ENCODE measurements at regions not wholly inside any gene's neighbourhood (a gene's known extent, or its start where the extent isn't known, plus 50 kb on each side); places are given as distances from the start of the nearest gene placed in this dataset.
"Not testable (repeated sequence)": the region's sequence is repeated elsewhere in the genome, so short reads cannot be mapped to it uniquely, and the experiment has no call there.

GRCh38 chr6:978937-979685 is 286.2 kb upstream of the EXOC2 start:
- DNase-seq: no peak

- DNase-seq: not testable (repeated sequence)
Observed at GRCh38 chr6:977226-977625, 284.3 kb upstream of the EXOC2 start.

DNA sequence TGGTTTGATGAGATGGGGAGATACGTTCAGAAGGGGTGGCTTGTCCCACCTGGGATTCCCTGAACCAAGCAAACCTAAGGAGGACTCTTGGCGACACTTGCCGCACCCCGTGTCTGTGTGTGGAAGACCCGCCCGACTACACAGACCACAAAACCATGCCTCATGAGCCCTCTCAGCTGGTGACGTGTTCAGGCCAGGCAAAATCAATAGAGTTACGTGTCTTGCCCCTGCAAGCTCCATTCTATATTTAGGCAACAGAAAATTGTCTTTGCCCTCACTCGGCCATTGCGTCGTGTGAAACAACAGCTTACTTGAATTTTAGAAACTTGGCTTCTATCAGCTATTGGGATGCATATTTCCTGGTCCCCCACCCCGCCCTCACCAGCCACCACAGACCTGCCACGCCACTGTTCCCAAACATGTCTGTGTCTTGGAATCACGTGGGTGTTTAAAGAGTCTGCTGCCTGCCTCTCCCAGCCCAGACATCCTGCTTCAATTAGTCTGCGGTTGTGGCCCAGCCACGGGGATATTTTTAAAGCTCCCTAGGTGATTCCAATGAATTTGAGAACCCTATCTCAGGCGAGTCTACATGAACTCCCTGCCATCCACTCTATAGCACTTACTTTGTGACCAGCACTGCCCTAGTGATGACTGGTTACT is 279.2 kb upstream of the EXOC2 start:
- no peak for DNase-seq

- no peak for DNase-seq
Observed at GRCh38 chr6:968791-969190, 275.9 kb upstream of the EXOC2 start.

GRCh38 chr6:967701-968100 is 274.8 kb upstream of the EXOC2 start:
- DNase-seq: no peak

- no peak for DNase-seq
Observed at GRCh38 chr6:965343-965742, 272.4 kb upstream of the EXOC2 start.

DNA sequence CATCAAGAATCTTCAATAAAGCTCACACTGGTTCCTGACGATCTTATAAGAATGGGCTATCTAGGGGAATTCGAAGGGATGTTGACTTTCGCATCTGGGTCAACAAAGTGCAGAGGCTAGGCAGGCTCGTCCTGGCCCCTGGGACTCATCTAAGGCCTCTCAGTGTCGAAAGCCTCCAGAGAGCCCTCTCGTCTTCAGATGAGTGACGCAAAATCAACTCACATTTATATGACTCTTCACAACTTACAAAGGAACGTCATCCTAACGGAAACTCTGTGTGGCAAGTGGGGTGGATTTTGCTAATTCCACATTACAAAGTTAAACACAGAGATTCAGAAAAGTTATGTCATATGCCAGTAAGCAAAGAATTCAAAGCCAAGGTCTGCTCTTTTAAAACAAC is 270.5 kb upstream of the EXOC2 start:
- DNase-seq: no peak

- DNase-seq: no peak
Observed at GRCh38 chr6:961407-961960, 268.5 kb upstream of the EXOC2 start.

GRCh38 chr6:960356-960755 is 267.4 kb upstream of the EXOC2 start:
- no peak for DNase-seq

DNA sequence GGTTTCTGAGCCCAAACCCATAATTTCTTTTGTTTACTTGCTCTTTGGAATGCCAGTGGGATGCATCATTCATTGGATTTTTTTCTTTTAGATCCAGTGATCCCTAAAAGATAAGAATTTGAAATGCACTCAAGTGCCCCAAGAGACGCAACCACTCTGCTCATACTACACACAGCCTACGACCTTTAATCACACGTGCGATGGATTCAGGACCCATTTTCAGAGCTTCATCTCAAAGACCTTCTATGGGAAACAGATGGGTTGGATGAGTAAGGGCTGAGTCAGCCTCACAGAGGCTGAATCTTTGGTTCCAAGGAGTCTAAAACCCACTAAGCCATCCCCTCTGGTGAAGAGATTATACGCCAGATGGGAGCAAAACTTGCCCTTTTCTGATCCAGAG is 265.5 kb upstream of the EXOC2 start:
- DNase-seq: no peak

GRCh38 chr6:951399-952181 is 258.7 kb upstream of the EXOC2 start:
- DNase-seq: no peak

DNA sequence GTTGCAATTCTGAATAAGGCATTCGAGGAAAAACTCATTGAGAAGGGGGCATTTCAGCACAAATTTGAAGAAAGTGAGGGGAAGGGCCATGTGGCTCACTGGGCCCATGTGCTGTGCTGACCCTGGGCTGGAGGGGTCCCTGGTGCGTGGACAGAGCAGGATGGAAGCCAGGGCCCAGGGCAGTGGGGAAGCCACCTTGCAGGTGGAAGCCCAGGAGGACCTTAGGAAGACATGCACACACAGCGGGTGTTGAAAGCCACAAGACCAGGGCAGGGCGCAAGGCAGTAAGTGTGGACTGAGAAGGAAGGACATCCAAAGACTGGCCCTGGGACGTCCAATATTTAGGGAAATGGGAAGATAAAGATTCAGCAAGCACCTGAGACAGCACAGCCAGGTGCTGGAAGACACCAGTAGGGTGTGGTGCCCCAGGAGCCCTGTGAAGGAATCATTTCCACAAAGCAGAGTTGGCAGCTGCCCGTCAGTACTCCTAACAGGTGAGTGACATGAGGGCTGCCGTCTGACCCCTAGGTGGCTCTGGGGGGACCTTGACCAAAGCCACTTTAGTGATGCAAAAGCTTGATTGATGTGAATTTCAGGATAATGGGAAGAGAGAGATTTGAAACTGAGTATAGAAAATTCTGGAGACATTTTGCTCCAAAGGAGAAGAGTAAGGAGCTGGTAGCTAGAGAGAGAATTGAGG is 254.4 kb upstream of the EXOC2 start:
- no peak for DNase-seq

- no peak for DNase-seq
Observed at GRCh38 chr6:946546-946945, 253.6 kb upstream of the EXOC2 start.

DNA sequence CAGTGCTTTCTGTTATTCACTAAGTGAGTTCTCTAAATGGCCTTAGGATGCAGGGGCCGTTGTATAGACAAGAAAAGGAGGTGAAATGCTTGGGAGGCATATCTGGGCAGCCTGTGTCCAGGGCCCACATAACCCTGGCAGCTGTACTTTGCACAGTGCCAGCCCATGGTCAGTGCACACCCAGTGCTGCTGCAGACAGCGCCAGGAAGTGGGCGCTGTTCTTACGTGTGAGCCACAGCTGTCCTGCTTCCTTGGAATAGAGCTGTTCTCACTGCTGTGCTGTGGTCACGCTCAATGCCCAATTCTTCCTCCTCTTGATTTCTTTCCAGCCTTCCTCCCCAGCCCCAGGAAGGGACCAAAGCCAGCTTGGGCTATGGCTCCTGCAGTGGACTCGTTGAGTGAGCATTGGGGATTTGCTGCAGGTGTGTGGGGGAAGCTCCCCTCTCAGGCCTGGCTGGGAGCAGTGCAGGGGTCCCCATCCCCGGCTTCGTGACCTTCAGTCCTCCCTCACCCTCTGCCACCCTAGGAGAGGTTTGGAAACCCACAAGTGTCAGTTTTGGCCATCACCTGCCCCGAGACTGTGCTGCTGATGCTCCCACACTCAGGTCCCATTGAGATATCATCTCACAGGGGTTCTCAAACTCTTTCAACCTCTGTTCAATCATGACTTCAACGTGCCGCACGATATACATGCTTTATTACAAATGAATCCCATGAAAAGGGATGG is 246.8 kb upstream of the EXOC2 start:
- no peak for DNase-seq

DNA sequence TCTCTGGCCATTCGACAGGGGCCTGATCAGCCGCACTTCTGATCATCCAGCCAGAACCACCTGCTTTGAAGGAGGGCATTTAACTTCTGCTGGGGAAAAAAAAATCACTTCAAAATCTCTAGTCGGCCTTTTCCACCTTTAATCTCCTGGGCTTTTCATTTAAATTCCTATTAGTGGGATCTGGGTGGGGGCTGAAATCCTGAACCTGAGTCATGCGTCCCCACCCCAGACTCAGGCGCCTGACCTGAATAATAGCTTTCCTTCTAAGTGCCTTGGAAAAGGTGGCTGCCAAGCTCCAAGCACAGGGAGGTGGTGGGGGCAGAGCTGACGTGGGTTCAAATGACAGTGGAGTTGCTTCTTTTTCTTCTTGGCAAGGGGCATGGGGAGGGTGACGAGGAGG is 246.0 kb upstream of the EXOC2 start:
- no peak for DNase-seq

- no peak for DNase-seq
Observed at GRCh38 chr6:938271-938905, 245.4 kb upstream of the EXOC2 start.

- no peak for DNase-seq
Observed at GRCh38 chr6:935582-935981, 242.6 kb upstream of the EXOC2 start.

GRCh38 chr6:934686-935085 is 241.7 kb upstream of the EXOC2 start:
- DNase-seq: no peak

GRCh38 chr6:931919-932318 is 239.0 kb upstream of the EXOC2 start:
- DNase-seq: not testable (repeated sequence)

DNA sequence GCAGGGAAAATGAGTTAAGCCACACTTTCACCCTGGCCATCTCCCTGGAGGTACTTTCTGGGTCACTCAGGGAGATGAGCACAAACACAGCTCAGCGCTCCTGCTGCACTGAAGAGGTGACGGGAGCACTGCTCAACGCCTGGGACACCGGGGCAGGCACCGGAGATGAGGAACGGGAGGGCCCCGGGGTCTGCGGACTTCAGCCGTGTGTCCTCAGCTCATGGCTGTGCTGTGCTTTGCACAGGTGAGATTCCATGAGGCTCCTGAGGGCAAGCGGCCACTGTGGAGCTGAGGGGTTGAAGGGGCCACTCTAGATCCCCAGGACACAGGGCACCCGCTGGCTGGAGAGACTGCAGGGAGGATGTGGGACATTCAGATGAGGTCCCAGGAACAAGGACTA is 234.2 kb upstream of the EXOC2 start:
- no peak for DNase-seq

DNA sequence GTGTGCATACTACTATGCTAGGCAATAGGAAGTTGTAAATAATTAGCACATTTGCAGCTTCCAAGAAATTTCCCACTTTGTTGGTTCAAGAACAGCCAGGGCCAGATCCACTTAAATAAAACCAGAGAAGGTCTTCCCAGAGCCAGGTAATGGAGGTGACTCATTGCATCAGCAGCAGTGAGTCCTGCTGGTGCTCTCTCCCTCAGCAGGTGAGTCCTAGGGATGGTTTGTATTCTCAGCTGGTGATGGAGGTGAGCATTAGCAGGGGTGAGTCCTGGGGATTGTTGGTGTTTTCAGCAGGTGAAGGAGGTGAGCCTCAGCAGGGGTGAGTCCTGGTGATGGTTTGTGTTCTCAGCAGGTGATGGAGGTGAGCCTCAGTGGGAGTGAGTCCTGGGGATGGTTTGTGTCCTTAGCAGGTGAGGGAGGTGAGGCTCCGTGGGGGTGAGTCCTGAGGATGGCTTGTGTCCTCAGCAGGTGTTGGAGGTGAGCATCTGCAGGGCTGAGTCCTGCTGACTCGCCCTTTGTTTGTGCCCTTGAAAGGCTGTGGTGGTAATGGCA is 232.8 kb upstream of the EXOC2 start:
- no peak for DNase-seq

Measured in stimulated activated CD8-positive, alpha-beta memory T cell treated with anti-CD3 and anti-CD28 coated beads, Interleukin-4, amount 100 ng/mL, for 48 hours (primary cell).